Astrocyte of the spinal cord (primary cell): ENCODE measurements at regions not wholly inside any gene's neighbourhood (a gene's known extent, or its start where the extent isn't known, plus 50 kb on each side); places are given as distances from the start of the nearest gene placed in this dataset.

Experiments
- DNase-seq: peaks from one replicate; pipeline ENCODE4 v3.0.0; 2011; ENCODE audit warnings: low read depth, low spot score
- H3K4me3 ChIP-seq: 2 replicates; pipeline ENCODE4 v1.5.1; 2011; ENCODE audit warnings: low read depth, mild to moderate bottlenecking, low read length, moderate library complexity
- in situ Hi-C: cut with HindIII; loops from 2 replicates; pipeline ENCODE4 v1.10.0; 2017; ENCODE audit warnings: low sequenced_read_pairs
- TF ChIP-seq, protein P1 (sequence below): IDR thresholded peaks from 2 replicates; pipeline ENCODE4 v1.5.1; 2012; ENCODE audit warnings: low read depth, mild to moderate bottlenecking, low read length, inconsistent platforms

DNA sequence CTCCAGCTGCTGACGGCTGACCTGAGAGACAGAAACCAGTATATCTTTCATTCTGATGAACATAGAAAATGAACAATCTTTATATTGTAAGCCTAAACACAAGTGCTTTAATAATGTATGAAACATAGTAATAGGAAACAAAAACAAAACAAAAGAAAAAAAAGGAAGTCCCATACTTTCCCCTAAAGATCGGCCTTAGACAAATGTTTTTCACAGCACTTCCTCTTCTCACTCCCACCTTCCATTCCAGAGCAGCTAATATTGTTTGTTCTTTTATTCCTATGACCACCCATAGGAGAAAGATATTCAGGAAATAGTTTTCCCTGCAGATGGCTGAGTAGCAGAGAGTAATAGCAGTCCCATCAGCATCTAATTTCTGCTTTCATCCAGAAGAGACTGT, 194.4 kb upstream of the SLC27A6 start:
- no peak overlapping the region for H3K4me3 ChIP-seq
- in situ Hi-C loops = no loop called here
- TF ChIP-seq, protein P1, sequence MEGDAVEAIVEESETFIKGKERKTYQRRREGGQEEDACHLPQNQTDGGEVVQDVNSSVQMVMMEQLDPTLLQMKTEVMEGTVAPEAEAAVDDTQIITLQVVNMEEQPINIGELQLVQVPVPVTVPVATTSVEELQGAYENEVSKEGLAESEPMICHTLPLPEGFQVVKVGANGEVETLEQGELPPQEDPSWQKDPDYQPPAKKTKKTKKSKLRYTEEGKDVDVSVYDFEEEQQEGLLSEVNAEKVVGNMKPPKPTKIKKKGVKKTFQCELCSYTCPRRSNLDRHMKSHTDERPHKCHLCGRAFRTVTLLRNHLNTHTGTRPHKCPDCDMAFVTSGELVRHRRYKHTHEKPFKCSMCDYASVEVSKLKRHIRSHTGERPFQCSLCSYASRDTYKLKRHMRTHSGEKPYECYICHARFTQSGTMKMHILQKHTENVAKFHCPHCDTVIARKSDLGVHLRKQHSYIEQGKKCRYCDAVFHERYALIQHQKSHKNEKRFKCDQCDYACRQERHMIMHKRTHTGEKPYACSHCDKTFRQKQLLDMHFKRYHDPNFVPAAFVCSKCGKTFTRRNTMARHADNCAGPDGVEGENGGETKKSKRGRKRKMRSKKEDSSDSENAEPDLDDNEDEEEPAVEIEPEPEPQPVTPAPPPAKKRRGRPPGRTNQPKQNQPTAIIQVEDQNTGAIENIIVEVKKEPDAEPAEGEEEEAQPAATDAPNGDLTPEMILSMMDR = no peak
- no peak for DNase-seq

DNA sequence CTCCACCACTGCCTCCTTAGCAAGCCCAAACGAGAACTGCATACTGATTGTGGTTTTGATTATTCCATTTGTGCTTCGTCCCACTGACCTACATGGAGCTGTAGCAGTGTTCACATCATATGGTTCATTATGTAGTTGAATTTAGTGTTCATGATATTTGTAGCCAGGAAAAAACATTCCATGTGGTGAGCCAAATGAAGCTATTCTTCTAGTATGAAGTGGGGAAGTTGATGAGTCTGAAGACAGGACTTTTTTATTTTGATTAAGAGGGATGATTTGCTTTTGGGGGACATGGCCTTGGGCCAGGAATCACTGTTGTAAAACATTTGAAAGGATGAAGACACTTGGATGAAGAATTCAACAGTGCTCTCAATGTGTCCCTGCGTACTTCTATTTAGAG, 192.9 kb upstream of the SLC27A6 start:
- in situ Hi-C loops = no loop called here
- DNase-seq = no peak
- no peak overlapping the region for H3K4me3 ChIP-seq
- TF ChIP-seq, protein P1 = no peak

DNA sequence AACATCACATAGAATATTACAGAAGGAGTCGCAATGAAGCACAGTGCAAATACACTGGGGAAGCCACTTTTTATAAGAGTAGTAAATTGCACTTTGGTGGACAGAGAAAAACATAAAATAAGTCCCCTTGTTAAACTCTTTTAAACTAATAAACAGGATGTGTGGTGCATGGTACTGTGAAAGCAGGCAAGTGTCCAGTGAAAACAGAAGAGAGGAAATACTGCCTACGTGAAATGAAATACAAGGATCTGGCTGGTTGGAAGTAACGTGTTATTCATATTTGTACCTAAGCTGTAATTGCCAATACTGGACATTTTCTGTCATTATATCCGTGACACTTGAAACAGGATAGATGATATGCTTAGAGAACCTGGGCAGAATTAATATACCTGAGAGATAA, 191.9 kb upstream of the SLC27A6 start:
- TF ChIP-seq, protein P1 = no peak
- H3K4me3 ChIP-seq = no peak overlapping the region
- in situ Hi-C loops = no loop called here
- DNase-seq = peak; percentile 49

DNA sequence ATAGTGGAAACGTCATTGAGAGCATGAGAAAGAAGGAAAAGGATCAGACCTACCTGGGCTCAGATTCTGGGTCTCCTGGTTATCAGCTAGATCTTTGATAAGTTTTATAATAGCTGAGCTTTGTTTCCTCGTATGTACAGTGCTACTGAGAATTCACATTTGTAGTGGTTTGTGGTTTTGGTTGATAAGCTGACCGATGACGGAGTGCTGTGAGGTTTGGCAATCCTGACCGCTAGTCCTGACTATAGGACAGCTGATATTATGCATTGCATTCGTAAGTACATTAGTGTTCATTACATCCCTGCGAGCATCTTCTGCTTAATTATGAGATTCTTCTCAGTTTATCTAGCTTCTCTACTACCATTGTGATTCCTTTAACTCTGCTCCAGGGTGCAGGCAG, 190.7 kb upstream of the SLC27A6 start:
- TF ChIP-seq, protein P1 = no peak
- DNase-seq = peak; percentile 83
- H3K4me3 ChIP-seq = no peak overlapping the region
- in situ Hi-C loops = no loop called here

DNA sequence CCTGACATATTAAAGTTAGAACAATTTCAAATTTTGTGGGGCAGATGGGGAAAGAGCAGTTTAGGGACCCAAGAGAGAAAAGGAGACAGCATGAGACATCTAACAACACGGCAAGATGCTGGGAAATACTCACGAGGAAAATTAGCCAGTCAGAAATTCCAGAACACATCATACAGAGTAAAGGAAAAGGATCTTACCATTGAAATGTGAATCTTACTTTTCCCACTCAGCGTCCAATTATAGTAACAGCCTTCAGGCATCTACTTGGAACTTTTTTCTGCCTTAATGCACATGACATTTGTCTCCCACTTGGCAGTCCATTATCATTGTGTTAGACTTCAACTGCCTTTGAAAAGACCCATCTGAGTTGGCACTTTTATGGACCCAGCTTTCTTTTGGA, 189.7 kb upstream of the SLC27A6 start:
- no peak overlapping the region for H3K4me3 ChIP-seq
- TF ChIP-seq, protein P1 = no peak
- no peak for DNase-seq
- in situ Hi-C loops = no loop called here

DNA sequence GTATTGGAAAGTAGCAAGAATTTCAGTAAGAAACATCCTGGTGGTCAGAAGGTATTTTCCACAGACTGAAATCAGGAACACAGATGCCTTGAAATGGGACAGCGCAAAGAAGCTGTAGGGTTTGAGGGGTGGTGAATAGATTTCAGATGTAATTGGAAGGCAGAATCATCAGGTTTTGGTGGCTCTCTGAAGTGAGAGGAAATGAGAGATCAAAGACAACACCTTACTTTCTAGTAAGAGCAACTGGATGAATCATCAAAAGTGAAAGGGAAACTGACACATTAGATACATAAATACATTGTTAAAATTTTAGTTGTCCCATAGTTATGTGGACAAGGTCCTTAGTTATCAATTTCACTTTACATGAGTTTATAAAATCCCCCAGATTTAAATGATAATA, 188.2 kb upstream of the SLC27A6 start:
- H3K4me3 ChIP-seq = no peak overlapping the region
- TF ChIP-seq, protein P1 = no peak
- in situ Hi-C loops = no loop called here
- DNase-seq = no peak

DNA sequence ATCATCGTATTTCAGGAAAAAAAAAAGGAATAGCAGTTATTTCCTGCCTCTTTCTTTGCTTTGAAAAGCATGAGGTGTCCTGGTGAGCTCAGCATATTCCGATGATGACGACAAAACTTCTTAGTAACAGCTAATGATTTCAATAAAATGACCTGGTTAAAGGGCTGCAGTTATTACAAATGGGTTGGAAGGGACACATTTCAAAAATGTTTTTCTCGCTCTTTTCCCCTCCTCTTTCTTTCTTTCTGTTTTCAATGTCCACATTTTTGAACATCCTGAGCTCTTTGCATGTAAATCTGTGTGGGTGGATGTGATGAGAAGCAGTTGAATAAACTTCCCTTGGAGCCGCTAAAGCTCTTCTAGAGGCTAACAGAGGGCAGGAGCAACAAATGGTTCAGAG, 186.8 kb upstream of the SLC27A6 start:
- peak; percentile 51 for DNase-seq
- H3K4me3 ChIP-seq = no peak overlapping the region
- in situ Hi-C loops = no loop called here
- TF ChIP-seq, protein P1 = no peak
